Endothelial cell of hepatic sinusoid (primary cell): ENCODE measurements at regions not wholly inside any gene's neighbourhood (a gene's known extent, or its start where the extent isn't known, plus 50 kb on each side); places are given as distances from the start of the nearest gene placed in this dataset.
"Not testable (repeated sequence)": the region's sequence is repeated elsewhere in the genome, so short reads cannot be mapped to it uniquely, and the experiment has no call there.

Experiments
- in situ Hi-C: cut with HindIII; loops from 2 replicates; pipeline ENCODE4 v1.10.0; 2017; ENCODE audit warnings: low sequenced_read_pairs

DNA sequence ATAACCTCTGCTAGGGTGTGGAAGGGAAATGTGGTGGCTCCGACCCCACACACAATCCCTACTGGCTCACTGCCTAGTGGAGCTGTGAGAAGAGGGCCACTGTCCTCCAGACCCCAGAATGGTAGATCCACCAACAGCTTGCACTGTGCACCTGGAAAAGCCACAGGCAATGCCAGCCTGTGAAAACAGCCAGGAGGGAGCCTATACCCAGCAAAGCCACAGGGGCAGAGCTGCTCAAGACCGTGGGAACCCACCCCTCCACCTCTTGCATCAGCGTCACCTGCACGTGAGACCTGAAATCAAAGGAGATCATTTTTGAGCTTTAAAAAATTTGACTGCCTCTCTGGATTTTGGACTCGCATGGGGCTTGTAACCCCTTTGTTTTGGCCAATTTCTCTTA is 249.0 kb upstream of the CDH2 start:
- in situ Hi-C loops = no loop called here

DNA sequence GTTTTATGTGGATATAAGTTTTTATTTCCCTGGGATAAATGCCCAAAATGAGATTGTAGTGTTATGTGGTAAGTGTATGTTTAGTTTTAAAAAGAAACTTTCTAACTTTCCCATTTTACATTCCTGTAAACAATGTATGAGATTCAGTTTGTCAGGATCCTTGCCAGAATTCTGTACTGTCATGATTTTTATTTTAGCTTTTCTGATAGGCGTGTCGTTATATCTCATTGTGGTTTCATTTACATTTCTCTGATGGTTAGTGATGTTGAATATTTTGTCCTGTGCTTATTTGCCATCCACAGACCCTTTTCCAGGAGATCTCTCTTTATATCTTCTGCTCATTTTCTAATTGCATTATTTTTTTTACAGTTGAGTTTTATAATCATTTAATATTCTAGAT is 245.6 kb upstream of the CDH2 start:
- in situ Hi-C loops = no loop called here

DNA sequence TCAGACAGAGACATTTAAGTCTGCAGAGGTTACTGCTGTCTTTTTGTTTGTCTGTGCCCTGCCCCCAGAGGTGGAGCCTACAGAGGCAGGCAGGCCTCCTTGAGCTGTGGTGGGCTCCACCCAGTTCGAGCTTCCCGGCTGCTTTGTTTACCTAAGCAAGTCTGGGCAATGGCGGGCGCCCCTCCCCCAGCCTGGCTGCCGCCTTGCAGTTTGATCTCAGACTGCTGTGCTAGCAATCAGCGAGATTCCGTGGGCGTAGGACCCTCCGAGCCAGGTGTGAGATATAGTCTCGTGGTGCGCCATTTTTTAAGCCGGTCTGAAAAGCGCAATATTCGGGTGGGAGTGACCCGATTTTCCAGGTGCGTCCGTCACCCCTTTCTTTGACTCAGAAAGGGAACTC is 245.0 kb upstream of the CDH2 start:
- in situ Hi-C loops = not testable (repeated sequence)

DNA sequence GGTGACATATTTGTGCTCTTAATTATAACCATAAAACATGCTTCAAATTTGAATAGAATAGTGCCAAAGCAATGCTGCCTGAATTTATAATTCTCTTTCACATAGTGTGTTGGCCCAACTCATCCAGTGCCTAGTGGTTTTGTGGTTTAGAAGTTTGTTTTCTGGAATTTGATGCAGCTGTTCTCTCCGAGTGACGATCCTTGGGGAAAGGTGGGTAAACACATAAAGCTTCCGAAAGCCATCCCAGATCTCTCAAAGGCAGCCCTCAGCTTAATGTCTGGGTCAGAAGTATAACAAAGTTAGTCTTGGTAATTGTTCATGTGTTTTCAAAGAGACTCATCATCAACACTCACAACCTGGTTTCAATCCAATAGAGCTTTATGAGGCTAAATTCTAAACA is 235.6 kb upstream of the CDH2 start:
- in situ Hi-C loops = no loop called here

DNA sequence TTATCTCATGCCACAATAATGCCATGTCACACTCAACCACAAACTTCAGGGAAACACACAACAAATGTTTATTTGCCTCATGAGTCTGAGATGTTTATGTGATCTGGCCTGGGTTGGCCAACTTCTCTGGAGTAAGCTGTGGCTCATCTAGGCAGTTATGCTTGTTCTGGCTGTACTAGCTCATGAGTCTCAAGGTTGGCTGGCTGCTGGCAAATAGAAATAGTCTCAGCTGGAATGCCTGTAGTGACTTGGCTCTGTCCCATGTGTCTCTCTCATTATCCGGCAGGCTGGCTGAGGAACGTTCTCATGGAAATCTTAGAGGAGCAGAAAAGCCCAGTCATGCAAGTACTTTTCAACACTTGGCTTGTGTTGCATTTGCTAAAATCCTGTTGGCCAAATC is 234.9 kb upstream of the CDH2 start:
- in situ Hi-C loops = no loop called here

DNA sequence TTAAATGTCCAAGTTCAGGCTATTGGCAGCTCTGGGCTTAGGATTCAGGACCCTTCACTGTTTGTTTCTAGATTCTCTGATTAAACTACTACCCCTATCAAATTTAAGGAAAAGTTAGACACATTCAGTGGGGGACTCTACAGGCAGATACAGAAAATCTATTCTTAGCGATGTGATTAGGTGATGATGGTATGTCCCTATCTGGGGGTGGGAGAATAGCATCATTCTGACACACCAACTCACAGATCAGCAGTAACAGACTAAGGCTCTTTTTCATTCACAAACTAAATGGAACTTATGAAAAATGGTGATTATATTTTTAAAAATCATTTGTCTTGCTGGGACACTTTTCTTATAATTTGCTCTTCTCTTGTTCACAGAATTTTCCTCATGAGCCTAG is 232.9 kb upstream of the CDH2 start:
- in situ Hi-C loops = no loop called here

DNA sequence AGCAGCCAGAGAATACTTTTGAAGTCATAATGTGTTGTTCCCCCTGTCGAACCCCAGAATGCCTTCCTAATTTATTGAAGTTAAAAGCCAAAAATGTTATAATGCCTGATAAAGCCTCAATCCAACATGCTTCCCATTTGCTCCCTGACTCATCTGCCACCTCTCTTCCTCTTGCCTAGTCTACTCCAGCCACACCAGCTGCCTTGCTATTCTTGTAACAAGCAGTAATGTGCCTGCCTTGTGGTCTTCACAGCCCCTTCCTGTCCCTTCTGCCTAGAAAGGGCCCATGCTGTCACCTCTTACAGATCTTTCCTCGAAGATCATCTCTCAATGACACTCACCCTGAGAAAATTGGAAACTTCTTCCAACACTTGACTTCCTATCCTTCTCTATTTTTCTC is 231.6 kb upstream of the CDH2 start:
- in situ Hi-C loops = no loop called here

DNA sequence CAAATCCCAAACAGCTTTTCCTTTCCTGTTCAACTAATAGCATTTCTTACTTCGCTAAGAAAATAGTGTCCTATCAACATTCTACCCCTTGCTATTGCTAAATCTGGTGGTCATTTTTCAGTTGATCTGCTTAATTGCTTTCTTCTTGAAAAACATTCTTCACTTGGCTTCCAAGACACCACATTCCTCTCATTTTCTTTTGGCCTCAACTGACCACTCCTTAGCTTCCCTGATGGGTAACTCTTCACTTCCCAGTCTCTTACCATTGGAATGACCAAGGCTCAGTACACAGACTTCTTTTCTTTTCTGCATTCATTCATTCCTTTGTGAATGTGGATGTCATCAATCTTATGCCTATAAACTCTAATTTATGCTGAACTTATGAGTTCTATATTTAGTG is 230.8 kb upstream of the CDH2 start:
- in situ Hi-C loops = no loop called here

DNA sequence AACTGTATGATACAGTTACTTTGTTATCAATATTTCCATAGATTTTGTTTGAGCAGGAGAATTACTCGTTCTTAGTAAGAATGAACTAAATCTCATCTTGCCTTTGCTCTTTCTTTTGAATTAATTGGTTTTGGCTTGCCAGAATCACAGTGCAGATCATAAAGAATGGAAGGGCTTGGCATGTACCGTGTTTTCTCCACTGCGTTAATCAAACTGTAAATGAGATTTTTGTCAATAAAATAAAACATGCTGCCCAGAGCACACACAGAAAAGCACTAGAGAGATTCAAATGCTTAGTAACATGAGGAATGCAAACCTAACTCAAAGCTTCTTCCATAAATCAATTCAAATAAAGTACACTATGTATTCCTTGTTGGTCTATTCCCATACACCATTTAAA is 229.6 kb upstream of the CDH2 start:
- in situ Hi-C loops = no loop called here

DNA sequence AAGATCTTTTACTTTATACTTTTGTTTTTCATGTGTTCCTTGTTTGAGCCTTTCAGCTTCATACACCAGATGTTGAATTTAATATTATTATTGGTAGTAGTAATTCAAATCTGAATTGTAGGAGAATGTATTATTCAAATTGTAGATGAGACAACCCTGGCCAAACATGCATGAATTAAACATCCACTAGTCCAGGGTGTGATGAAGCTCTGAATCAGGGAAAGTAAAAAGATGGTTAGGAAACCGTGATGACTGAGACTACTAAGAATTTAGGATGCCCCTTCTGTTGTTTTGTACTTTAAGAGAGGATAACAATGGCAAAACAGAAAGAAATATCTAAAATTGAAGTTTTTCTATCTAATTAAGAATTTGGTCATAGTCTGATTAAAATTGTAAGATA is 227.8 kb upstream of the CDH2 start:
- in situ Hi-C loops = no loop called here

DNA sequence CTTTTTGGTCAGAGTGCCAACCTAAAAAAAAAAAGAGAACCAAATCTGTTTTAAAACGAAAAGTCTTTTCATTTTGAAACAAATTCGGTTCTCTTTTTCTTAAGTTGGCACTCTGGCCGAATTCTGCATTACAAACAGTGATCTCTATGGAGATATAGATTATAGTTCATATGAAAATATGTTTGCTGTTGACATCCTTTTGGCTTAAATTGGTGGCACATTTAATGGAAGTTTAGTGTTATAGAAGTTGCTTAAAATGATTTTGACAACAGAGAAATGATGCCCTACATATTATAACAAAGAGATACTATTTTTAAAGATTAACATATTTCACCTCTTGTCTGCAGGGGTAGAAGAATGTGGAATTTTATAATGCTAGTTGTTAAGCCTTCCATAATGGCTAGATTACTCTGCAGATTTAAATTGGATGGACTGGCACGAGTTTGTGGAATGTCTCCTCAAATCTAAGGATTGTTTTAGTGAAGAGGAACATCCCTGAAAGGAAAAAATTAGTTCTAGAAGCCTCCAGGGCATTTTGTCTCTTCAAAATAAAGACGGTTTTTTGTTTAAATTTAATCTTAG is 222.9 kb upstream of the CDH2 start:
- in situ Hi-C loops = no loop called here

DNA sequence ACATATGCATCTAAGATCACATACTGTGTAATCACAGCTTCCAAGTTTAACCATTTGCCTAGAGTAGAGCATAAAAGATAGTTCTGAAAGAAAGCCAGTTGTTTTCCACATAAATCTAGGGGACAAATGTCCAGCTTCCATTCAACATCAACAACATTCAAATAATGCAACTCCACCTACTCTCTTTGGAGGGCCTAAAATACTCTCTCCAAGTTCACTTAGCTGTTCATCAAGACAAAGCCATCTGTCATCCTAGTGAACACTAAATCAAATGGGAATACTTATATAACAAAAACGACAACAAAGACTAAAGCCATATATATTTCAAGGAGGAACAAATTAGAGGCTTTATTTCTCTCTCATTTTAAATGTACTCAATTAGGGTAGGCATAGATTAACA is 221.5 kb upstream of the CDH2 start:
- in situ Hi-C loops = no loop called here

DNA sequence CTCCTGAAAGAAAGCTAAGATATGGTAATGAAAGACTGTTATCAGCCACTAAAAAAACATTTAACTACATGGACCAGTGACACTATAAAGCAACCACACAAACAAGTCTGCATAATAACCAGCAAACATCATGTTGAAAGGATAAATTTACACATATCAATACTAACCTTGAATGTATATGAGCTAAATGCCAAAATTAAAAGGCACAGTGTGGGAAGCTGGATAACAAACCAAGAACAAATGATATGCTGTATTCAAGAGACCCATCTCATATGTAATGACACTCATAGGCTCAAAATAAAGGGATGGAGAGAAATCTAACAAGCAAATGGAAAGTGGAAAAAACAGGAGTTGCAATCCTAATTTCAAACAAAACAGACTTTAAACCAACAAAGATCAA is 213.1 kb upstream of the CDH2 start:
- in situ Hi-C loops = no loop called here

DNA sequence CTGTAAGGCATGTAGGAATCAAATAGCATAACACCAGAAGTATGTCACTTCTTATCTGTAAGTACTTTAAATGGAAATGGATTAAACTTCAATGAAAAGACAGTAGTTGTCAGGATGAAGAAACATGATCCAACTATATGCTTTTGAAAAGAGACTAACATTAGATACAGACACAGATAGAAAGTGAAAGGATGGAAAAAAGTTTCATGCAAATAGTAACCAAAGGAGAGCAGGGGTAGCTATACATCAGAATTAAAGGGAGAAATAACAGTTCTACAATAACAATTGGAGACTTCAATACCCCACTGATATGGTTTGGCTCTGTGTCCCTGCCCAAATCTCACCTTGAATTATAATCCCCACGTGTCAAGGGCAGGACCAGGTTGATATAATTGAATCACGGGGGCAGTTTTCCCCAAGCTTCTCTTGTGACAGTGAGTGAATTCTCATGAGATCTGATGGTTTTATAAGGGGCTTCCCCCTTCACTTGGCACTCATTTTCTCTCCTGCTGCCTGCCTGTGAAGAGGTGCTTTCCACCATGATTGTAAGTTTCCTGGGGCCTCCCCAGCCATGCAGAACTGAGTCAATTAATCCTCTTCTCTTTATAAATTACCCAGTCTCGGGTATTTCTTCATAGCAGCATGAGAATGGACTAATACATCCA is 205.4 kb upstream of the CDH2 start:
- in situ Hi-C loops = no loop called here

DNA sequence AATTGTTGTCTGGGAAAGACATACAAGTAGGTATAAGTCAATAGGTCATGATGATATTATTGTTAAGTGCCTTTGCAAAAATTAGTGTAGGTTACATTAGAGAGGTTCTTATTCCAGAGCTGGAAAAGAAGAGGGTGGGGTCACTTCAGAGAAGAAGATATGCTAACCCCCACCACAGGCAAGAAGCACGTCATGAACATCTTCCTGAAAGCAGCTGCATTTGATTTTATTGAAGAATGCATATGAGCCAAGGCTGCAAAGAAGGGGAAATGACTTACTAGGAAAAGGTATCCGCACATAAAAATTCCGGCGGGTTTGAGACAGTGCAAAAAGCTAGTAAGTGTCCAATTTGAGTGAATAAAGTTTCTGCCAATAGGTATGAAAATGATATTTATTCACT is 195.3 kb upstream of the CDH2 start:
- in situ Hi-C loops = no loop called here

DNA sequence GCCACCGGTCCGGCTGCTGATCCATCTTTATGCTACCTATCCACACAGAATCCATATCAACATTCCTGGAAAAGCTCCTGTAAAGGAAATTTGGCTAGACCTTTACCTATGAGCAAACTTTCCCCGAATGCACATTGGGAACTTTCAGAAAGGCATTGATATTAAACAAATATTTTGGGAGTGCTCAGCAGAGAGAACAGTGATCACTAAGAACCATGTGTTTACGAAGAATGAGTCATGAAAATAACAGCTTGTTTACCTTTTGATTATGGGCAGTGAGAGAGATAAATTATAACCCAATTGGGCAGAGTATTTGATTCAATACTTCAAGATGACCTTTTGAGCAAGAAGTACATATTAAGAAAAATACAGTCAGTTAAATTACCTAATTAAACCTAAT is 189.7 kb upstream of the CDH2 start:
- in situ Hi-C loops = no loop called here

DNA sequence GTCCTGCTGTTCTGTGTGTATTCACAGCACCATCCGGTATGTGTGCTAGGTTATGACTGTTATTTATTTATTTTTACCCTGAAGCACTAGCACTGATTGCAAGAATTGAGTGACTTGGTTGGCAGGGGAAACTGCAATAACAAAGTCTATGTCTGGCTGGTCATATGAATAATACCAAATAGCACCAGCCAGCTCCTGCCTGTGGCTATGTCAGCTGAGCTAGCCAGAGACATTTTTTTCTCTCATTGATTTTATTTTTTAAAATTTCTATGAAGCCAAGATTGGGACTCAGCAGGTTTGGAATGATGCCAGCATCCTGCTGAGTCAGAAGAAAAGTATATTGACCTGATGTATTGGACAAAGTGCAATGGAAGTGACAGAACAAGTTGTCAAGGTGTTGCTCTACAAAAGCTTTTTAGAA is 188.5 kb upstream of the CDH2 start:
- in situ Hi-C loops = no loop called here

DNA sequence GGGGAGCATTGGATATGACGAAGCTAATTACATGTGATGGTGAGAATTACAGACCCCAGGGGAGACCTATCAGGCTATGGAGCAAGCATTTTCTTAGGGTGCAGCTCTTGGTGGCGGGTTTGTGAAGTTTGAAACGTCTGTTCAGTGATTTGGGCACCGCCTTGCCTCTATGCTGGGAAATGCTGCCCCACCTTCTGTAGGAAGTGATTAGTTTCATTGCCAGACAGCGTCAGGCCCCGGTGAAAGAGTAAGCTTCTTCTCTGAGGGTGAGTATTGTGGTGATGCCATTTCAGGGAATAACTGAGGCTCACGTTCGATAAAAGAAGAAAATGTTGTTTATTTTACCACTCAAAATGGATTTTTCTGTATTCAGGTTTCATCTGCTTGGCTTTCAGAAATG is 186.2 kb upstream of the CDH2 start:
- in situ Hi-C loops = no loop called here

DNA sequence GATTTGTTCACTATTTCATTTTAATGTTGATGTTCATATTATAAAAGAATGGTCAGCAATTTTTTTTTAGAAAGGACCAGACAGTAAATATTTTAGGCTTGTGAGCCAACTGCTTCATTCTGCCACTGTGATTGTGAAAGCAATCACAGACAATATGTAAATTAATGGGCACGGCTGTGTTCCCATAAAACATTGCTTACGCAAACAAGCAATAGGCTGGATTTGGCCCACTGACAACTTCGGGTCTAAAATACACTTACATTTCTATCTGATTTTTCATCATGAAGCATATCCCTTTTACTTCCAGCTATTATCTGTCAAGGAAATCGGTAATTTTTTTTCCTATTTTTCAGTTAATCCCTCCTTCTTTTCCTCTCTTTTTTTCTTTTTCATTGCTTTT is 182.2 kb upstream of the CDH2 start:
- in situ Hi-C loops = no loop called here

DNA sequence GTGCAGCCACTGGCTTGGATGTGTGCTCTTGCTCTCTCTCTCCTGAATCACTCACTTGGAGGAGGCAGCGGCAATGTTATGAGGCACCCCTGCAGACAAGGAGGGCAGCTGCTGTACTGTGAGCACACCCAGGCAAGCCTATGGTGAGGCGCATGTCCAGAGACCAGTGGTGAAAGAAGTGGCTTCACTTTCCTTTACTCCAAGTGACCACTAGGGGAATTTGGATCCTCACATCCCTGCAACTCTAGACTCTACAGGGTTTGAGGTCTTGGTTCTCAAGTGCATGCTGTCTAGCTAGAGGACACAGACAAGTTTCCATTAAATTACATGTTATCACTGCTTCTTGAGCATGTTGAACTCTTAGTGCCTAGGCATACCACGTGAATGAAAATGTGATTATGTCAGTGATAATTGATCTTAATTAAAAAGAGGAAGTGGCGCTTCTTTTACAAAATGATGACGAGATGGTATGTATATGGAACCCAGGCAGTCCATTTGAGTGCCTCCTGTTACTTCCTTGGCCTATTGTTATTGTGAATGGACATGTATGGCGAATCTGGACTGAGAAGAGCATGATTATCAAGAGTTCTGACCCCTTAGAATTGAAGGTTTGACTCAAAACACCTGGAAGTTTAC is 181.0 kb upstream of the CDH2 start:
- in situ Hi-C loops = no loop called here

DNA sequence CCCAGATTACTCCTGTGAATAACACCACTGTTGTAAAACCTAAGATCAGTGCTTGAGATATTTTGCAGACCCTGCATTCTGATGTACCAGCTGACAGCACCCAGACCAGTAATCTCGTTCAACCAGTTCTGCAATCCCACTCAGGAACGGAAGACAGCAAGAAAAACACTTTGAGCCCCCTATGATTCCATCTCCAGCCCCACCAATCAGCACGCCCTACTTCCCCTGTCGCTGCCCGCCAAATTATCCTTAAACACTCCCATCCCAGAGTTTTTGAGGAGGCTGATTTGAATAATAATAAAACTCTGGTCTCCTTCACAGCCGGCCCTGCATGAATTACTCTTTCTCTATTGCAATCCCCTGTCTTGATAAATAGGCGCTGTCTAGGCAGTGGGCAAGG is 173.9 kb upstream of the CDH2 start:
- in situ Hi-C loops = no loop called here

DNA sequence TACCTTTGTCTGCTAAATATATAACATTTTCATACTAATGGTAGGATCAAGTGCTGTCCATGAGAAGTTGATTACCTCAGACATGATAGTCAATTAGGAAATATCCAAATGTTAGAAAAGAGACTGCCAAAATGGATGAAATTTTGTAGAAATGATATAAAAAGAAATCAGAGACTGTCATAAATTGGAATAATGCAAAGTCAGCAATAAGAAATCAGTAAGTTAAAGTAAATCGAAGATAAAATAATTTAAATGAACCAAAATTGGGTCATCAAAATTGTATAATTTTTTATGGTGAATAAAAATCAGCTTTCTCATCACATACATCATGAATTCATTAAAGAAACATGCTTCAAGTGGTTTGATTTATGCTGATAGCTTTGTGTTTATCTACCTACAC is 165.3 kb upstream of the CDH2 start:
- in situ Hi-C loops = no loop called here

DNA sequence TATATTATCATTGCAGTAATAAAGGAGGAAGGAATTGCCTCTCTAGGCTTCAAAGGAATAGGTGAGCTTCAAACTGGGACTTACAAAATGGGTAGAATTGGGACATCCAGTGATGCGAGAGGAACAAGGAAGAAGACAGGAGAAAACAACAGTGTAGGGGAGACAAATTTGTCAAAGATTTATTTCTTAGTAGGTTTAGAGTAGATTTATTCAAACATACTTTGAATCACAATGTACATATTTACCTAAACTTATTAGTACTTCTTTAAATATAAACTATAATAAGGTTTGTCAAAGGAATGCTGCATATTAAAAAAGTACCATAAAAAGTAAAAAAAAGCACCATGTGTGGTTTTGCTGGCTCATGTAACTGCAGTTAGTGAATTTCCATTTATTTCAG is 161.4 kb upstream of the CDH2 start:
- in situ Hi-C loops = no loop called here
